GM12892 (cell line): ENCODE measurements at regions not wholly inside any gene's neighbourhood (a gene's known extent, or its start where the extent isn't known, plus 50 kb on each side); places are given as distances from the start of the nearest gene placed in this dataset.

Experiments
- POLR2A ChIP-seq: IDR thresholded peaks from 2 replicates; pipeline ENCODE4 v1.6.1; 2011; ENCODE audit warnings: low read depth, low read length, control low read depth
- POLR2AphosphoS5 ChIP-seq: IDR thresholded peaks from 2 replicates; pipeline ENCODE4 v1.6.1; 2011; ENCODE audit warnings: low read depth, low read length, control low read depth
- TAF1 ChIP-seq: IDR thresholded peaks from 2 replicates; pipeline ENCODE4 v1.6.1; 2011; ENCODE audit warnings: low read depth, mild to moderate bottlenecking, control low read depth, low read length, borderline replicate concordance

GRCh38 chr4:136194962-136195361, 1337.3 kb downstream of the PCDH18 start:
- TF ChIP-seq POLR2A (no peak), POLR2AphosphoS5 (no peak), TAF1 (no peak)
